HG03108 (cell line): ENCODE measurements at regions not wholly inside any gene's neighbourhood (a gene's known extent, or its start where the extent isn't known, plus 50 kb on each side); places are given as distances from the start of the nearest gene placed in this dataset.
"Not testable (repeated sequence)": the region's sequence is repeated elsewhere in the genome, so short reads cannot be mapped to it uniquely, and the experiment has no call there.

Experiments
- ATAC-seq: cut with Tn5 transposase; IDR thresholded peaks from one replicate; pipeline ENCODE4 v1.9.1; 2021; ENCODE audit warnings: moderate library complexity; ENCODE audit not compliant: unreplicated experiment

DNA sequence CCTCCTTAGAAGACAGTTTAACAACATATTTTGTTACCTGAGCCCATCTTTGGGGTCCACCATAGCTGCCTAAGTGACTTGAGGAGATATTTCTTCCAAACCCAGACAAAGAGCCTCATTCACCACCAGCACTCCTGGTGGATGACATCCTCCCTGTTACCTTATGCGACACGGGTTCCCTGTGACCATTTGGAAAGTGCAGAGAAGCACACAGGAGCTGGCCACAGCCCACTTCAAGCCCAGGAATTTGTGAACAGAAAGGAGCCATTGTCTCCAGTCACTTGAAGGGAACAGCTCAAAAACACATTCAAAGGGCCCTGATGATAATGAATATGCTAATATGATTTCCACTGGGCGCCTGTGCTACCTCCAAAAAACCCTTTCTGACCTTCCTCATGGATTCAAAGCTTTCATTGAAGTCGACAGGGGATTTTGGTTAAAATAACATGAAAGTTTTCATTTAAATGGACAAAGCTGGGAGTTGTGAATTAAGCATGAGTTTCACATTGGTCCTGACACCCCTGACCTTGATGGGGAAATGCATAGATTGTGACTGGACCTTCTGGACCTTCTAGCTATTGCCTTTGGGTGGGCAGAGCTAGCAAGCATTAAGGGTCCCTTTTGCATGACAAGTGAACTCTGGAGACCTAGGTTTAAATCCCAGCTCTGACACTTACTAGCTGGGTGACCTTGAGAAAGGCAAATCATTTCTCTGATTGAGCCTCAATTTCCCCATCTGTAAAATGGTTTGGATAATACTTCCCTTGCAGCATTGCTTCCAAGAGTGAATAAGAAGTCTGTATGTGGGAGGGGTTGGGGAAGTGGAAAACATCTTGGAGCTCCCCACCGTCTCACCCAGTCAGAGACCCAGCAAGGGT lies 83.3 kb upstream of the SIRPA start:
- ATAC-seq, result no peak

DNA sequence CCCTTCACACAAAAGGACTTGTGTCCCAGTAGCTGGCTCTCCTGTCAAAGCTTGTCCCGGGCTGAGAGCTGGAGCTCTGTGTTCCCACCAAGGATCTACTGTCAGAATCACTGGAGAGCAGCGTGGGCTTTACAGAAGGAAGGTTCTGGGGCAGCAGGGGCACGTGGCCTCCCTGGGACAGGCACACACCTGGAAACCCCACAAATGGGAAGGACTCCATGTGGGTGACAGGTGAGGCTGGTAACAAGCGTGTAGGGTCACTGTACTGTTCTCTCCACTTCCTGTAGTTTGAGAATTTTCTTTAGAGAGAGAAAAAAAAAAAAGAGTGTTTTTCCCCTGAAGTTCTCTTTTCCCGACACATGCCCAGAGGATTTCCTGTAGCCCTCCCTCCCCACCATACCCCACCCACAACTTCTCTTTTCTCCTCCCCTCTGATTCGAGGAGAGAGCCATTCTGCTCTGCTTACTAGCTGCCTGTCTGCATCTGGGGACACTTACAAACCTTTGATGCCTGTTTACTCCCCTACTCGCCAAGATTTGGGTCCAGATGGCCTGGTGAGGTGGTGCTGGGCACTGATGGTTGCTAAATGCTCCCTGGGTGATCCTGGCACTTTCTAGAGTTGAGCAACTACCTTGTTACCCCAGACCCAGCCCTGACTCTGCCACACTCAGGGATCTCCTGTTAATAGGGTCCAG lies 84.1 kb upstream of the SIRPA start:
- no peak for ATAC-seq

DNA sequence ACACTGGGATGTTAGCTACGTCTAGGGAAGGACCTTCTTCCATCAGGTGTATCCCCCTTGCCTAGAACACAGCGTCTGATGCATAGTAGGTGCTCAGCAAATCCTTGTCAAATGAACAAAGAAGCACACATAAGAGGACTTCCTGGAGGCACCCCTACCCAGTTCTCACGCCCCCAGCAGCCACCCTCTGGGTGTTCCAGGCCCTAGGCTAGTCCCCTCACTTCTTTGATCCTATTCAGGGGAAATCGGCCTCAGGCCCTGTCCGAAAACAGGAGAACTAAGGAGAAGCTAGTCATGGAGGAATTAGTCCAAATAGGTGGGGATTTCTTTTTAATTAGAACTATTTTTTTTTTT lies 84.7 kb upstream of the SIRPA start:
- ATAC-seq, result no peak

DNA sequence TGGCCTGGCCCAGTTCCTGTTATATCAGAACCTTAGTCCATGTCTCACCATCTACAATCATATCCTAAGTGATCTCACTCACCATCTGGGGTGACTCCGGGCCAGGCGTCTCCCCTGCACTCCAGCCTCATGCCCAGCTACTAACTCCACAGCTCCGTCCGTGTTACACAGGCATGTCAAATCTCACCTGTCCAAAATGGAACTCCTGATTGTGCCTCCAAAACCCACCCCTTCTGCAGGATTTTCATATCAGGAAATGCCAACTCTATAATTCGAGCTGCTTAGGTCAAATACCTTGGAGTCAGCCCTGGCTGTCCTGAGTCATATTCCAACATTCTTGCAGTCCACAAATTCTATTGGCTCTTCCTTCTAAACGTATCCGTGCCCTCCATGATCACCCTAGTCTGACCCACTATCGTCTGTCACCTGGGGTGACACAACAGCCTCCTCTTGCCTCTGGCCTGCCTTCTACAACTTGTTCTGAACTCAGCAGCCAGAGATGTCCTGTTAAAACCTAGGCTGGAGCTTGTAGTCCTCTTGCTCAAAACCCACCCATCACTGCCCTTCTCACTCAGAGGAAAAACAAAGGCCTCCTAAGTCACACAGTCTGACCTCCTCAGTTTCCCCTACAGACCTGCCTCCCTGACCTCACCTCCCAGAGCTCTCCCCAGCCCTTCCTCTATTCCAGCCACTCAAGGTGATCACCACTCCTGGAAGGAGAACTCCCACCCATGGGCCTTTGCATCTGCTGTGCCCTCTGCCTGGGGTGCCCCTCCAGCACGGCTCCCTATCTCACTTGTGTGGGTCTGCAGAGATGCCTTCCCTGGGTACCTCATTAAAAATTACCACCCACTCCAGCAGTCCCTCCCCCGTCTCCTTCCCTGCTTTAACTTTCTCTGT lies 85.3 kb upstream of the SIRPA start:
- ATAC-seq, result no peak

DNA sequence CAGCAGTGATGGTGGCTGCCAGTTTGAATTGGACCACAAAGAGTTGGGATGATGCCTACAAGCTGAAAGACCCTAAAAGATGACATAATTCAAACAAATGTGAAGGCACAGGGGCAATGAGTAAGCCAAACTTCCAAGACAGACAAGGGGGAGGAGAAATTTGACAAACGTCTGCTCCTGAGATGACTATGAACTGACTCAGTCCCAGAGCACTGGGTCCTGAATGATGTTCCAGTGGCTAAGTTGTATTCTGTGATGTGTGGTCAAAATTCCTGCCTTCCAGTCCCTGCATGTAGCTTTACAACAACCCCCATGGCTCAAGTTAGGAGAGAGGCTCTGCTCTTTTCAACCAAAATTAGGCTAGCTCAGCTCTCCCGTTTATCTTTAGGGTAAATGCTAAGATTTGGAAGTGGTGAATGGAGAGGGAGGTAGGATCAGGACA lies 86.1 kb upstream of the SIRPA start:
- ATAC-seq, result no peak

DNA sequence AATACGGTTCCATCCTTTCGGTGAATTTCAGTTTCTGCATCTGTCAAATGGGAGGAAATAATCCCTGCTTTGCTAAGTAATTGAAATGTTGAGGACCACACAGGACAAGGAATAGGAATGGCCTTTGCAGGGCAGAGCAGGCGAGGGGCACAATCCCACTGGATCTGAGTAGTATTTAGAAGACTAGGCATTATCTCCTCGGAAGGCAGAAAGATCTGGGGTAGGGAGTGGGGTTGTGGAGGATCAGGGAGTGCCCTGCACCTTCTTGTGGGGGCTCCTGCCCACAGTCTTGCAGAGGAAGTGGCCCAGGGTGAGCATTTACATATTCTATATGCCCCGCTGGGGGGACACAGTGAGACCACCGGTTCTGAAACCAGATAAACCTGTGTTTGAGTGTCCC lies 87.1 kb upstream of the SIRPA start:
- no peak for ATAC-seq

DNA sequence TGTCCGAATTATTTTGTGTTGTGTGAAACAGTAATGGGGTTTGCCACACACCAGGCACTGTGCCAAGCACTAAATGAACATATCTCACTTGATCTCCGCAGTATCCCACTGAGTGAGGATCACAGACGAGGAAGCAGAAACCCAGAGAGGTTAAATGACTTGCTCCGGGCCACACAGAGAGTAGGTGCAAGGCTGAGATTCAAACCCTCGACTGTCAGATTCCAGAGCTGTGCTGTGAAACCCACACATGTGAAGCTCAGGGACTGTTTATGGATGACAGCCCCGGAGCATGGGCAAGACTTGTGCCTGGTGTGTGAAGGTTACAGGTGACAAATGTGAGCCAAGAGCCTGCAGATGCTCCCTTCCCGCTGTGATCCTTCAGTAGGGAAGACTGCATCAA lies 87.8 kb upstream of the SIRPA start:
- no peak for ATAC-seq

DNA sequence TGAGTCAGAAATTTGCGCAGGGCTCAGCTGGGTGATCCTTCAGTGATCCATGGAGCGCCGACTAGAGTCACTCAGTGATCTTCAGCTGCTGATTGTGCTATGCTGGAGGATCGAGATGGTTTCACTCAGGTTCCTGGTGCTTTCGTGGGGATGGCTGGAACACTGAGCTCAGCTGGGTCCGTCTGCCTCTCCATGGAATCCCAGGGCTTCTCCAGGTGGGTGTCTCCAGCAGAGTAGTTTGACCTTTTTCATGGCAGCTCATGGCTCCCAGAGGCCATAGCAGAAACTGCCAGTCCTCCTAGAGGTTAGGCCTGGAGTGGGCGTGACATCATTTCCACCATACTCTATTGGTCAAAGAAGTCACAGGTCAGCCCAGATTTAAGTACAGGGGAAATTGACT lies 88.8 kb upstream of the SIRPA start:
- ATAC-seq, result no peak

DNA sequence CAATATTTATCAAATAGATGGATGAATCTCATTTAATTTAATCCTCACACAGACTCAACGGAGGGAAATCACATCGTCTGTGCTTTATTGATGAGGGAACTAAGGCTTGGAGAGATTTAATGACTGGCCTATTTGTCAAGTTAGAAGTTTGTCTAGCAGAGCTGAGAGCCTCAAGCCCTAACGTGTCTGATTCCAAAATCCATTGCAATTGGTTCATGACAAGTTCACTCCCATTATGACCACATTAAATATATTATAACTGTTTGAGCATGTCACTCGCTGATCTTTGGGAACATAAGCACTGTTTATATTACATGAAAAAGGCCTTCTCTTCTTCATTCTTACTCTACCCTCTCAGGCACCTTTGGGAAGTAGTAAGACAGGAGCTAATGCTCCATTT lies 89.4 kb upstream of the SIRPA start:
- ATAC-seq, result no peak

DNA sequence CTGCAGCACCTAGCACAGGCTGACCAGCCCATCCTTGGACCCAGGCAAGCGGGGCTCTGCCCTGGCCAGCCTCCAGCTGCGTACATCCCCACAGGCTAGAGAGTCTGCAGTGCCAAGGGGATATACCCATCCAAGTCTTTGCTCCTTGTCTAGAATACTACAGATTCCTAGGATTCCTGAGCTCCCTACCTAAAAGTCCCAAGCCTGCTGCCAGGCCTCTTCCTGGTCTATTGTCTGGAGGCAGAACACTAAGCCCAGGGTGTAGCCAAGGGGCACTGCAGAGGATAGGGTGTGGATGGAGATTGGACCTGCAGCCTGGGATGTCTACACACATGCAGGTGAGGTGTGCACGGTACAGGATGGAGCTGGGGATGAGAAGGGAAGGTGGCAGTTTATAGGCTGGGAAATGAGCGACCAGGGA lies 90.0 kb upstream of the SIRPA start:
- no peak for ATAC-seq

DNA sequence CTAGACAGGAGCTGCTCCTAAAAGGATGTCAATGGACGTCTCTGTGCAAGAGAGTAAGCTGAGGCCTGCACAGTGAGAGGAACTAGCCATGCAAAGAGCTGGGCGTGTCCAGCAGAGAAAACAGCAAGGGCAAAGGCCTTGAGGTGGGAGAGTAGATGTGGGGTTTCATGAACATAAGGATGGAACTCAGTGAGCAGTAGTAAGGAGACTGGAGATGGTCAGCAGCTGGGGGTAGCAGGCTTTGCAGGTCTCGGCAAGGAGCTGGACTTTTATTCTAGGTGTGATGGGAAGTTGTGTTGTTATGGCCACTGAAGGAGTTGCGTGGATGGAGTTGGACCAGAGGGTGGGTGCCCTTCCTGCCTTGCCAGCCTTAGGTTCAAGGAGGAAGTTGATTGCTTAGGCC lies 90.7 kb upstream of the SIRPA start:
- no peak for ATAC-seq

DNA sequence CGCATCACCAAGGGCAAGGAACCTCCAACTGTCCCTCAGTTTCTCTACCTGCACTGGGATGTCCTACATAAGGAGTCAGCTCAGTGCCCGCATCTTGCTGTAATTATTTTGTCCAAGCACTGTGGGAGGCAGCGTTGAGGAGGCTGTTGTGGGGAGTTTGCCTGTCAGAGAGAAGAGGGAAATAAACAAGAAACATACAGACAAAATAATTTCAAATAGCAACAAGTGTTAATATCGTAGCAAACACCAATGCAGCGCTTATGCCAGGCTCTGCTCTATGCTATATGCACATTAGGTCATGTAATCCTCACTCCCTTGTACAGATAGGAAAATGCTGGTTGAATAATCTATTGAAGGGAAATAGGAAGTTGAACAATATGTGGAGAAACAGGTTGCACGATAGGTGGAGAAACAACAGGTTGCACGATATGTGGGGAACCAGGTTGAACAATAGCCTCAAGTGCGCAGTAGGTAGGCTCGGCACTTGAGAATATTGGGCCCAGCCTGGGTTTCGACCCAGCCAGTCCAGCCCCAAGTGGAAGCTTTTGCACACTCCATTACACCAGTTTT lies 91.2 kb upstream of the SIRPA start:
- no peak for ATAC-seq

DNA sequence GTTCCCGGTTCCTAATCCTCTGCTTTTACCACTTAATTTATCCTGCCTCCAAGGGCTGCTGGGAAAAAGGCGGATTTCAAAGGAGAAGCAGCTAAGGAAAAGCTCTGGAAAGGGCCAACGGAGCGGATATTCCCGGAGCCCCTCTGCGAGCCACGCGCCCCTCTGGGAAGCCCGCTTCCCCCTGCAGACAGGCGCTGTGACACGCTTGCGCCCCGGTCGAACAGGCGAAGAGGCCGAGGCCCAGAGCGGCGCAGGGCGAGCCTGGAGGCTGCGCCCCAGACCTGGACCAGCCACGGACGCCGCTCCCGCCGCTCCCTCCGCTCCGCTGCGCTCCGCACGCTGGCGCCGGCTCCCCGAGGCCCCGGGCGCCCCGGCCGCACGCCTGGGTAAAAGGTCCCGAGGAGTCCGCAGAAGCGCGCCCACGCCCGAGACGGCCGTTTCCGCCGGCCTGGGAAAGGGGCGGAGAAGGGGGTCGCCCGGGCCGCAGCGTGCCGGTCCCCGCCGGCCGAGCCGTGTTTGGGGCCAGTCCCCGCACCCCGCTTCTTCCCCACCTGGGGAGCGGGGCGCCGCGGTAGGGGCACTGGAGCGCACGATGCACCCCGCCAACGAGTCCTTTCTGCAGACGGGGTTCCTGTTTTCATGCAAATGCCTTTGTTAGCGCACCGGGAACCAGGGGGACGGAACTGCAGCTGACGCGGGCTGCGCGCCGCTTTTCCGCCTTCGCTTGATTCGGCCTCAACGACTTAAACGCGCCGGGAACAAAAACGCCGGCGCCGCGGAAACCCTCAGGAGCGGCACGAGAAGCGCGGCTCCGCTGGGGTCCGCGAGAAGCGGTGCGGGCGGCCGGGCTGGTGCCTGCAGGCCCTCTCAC lies 91.9 kb upstream of the SIRPA start:
- no peak for ATAC-seq

DNA sequence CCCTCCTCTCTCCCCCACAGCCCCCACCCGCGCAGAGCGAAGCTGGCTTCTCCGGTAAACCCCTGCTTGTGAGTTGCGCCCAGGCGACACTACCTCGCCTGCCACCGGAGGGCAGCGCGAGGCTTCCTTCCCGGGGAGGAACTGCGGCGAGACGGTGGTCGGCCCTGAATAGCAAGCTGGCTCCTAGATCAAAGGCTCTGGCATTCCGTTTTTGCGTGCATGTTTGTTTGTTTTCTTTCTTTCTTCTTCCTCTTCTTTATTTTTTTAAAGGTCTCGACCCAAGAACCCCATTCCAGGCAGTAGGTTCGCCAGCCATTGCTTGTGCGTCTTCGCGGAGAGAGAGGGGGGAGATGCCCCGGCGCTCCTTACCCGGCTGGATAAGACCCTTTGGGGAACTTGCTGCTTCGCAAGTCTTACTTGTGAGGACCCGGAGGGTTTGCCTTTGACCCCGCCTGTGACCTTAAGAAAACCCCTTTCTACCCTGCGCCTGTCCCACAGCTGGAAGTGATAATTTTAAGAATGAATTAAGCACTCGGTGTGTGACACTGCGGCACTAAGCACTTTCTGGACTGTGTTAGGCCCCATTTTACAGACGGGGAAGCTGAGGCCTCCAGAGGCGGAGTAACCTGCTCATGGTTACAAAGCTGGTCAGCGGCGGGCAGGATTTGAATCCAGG lies 92.7 kb upstream of the SIRPA start:
- no peak for ATAC-seq

DNA sequence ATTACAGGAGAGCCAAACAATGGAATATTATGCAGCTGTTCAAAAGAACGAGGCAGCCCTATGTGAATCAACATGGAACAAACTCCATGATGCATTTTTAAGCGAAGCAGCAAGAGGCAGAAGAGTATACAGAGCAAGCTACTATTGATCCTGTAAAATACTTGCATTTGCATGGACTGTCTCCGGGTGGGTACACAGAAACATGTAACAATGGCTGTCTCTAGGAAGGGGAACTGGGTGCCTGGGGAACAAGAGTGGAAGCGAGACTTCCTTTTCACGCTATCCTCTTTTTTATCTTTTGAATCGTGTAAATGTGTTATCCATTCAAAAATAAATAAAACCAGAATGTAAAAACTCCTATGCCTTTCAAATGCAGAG lies 93.3 kb upstream of the SIRPA start:
- no peak for ATAC-seq

DNA sequence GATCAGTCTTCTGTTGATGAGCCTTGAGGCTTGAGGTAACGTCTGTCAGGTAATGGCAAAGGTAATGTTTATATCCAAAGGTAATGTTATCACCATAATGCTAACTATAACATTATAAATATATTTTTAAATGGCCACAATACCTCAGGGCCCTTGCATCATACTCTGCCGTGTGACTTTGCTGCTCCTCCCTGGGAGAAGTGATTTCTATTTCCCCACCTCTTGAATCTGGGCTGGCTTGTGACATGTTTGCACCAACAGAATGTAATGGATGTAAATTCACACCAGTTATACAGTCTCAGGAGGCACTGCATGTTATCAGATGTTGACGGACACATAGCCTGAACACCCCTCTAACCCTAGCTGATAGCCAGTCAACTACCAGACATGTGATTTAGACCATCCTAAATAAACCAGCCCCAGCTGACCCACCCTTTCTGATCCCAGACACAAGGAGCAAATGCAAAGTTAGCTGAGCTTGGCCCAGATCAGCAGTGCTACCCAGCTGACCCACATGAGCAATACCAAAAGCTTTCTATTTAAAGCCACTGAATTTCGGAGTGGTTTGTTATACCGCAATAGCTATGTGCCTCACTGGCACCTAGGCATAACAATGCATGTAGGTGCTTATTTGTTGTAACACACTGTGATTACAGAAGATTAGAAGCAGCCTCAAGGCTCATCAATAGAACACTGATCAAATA lies 93.8 kb upstream of the SIRPA start:
- ATAC-seq, result no peak

DNA sequence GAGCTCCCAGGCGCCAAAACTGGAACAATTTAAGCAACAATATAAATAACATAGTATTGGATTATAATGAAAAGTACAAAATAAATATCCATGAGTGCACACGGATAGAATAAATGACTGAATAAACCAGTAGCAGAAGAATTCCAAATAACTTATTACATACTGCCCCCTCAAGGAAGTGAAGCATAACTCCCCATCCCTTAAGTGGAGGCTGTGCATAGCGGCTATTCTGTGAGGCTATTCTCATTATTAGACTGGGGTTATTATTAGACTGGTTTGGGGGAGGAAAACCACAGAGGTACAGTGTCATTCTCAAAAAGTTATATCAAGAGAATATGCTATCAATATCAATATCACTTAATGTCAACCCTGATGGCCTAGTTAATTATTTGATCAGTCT lies 94.4 kb upstream of the SIRPA start:
- ATAC-seq, result no peak

DNA sequence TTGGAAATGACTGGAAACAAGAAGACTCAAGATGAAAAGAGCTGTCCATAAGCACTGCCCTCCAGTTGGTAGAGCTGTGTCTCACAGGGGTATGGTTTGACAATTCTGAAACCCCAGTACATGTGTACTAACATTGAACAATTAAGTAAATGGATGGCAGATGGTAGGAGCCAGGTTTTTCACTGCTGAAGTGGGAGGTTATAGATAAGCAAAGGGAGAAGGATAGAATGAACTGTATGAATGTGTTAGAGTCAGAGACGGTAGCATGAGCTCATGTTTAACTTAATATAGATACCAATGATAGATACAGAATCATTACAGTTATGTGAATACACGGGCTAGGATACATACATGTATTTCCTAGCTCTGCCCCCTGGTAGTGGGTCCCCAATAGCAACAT lies 95.0 kb upstream of the SIRPA start:
- ATAC-seq, result no peak

DNA sequence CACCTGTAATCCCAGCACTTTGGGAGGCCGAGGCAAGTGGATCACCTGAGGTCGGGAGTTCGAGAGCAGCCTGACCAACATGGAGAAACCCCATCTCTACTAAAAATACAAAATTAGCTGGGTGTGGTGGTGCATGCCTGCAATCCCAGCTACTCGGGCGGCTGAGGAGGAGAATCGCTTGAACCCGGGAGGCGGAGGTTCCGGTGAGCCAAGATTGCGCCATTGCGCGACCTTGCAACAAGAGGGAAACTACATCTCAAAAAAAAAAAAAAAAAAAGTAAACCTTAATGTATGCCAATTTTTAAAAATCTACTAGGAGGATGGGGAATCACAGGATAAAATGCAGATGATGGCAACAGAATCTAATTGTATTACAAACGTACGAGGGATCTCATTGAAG lies 95.5 kb upstream of the SIRPA start:
- ATAC-seq, result not testable (repeated sequence)
